ENCODE measurements at regions not wholly inside any gene's neighbourhood (a gene's known extent, or its start where the extent isn't known, plus 50 kb on each side); places are given as distances from the start of the nearest gene placed in this dataset.

- Histone ChIP-seq H3K27me3 (no peaks in the 10 kb centered on the region), H3K27ac (peak overlapping the region in 3 of 4 donors; percentile 50 to 70 (median 54)), H3K4me1 (peaks cover 0 to 24% (median 20%) of the 10 kb centered on the region in 4 donors), H3K36me3 (no peaks in the 10 kb centered on the region), H3K9me3 (no peaks in the 10 kb centered on the region), H3K4me3 (no peak overlapping the region)
- TF ChIP-seq POLR2AphosphoS5 (IDR thresholded peaks at IDR 0.05) (peak; percentile 72 to 88 (median 82)), EP300 (IDR thresholded peaks at IDR 0.05) (peak in 1 of 4 donors; percentile 41), CTCF (IDR thresholded peaks at IDR 0.05) (no peak), POLR2A (IDR thresholded peaks at IDR 0.05) (no peak)
- WGBS, 2 donors: 57 to 65% methylated on average over 6 of the region's 6 CpGs
- peak; percentile 74 for DNase-seq
- intact Hi-C loops (cut with DNase I): loop anchor here (5.0 kb wide), 3 partner anchors 35 to 140 kb away; no protein-coding TSS in a partner anchor
Observed at GRCh38 chr1:192951691-192952460, 107.3 kb downstream of the UCHL5 start.

GRCh38 chr1:192952646-192953045 lies 106.5 kb downstream of the UCHL5 start:
- no peaks in the 10 kb centered on the region for H3K27me3 ChIP-seq
- TF ChIP-seq POLR2AphosphoS5 (IDR thresholded peaks at IDR 0.05) (no peak), POLR2A (IDR thresholded peaks at IDR 0.05) (no peak), CTCF (IDR thresholded peaks at IDR 0.05) (no peak), EP300 (IDR thresholded peaks at IDR 0.05) (no peak)
- 85 to 86% methylated on average over 2 of the region's 2 CpGs for WGBS, 2 donors
- no peaks in the 10 kb centered on the region for H3K36me3 ChIP-seq
- no peaks in the 10 kb centered on the region for H3K9me3 ChIP-seq
- peaks cover 0 to 24% (median 20%) of the 10 kb centered on the region in 4 donors for H3K4me1 ChIP-seq
- intact Hi-C loops (cut with DNase I): loop anchor here (5.0 kb wide), 3 partner anchors 35 to 140 kb away; no protein-coding TSS in a partner anchor
- DNase-seq: no peak
- peak overlapping the region in 3 of 4 donors; percentile 50 to 70 (median 54) for H3K27ac ChIP-seq
- H3K4me3 ChIP-seq: no peak overlapping the region

GRCh38 chr1:192954705-192955265 lies 104.4 kb downstream of the UCHL5 start:
- TF ChIP-seq CTCF (IDR thresholded peaks at IDR 0.05) (no peak), EP300 (IDR thresholded peaks at IDR 0.05) (no peak), POLR2AphosphoS5 (IDR thresholded peaks at IDR 0.05) (no peak), POLR2A (IDR thresholded peaks at IDR 0.05) (no peak)
- intact Hi-C loops (cut with DNase I): loop anchor here (5.0 kb wide), 3 partner anchors 37 to 142 kb away; no protein-coding TSS in a partner anchor
- H3K27me3 ChIP-seq: no peaks in the 10 kb centered on the region

GRCh38 chr1:192958350-192958749 lies 100.8 kb downstream of the UCHL5 start:
- no peaks in the 10 kb centered on the region for H3K36me3 ChIP-seq
- no peaks in the 10 kb centered on the region for H3K9me3 ChIP-seq
- intact Hi-C loops (cut with DNase I): no loop called here
- TF ChIP-seq POLR2A (IDR thresholded peaks at IDR 0.05): no peak
- no peak for TF ChIP-seq CTCF (IDR thresholded peaks at IDR 0.05)
- TF ChIP-seq EP300 (IDR thresholded peaks at IDR 0.05): no peak
- no peak for TF ChIP-seq POLR2AphosphoS5 (IDR thresholded peaks at IDR 0.05)
- no peaks in the 10 kb centered on the region for H3K27me3 ChIP-seq
- DNase-seq: no peak
- no peak overlapping the region for H3K4me3 ChIP-seq
- H3K4me1 ChIP-seq: no peaks in the 10 kb centered on the region
- no peak overlapping the region for H3K27ac ChIP-seq

More at GRCh38 chr1:192954705-192955265, 104.4 kb downstream of the UCHL5 start:
- Histone ChIP-seq H3K9me3 (no peaks in the 10 kb centered on the region), H3K4me3 (no peak overlapping the region), H3K36me3 (no peaks in the 10 kb centered on the region), H3K27ac (no peak overlapping the region), H3K4me1 (peaks cover 0 to 24% (median 20%) of the 10 kb centered on the region in 4 donors)
- no peak for DNase-seq
- WGBS, 2 donors: 46 to 75% methylated on average over 7 of the region's 7 CpGs

Data from sigmoid colon (tissue), 6 donors.